ENCODE measurements at regions not wholly inside any gene's neighbourhood (a gene's known extent, or its start where the extent isn't known, plus 50 kb on each side); places are given as distances from the start of the nearest gene placed in this dataset.
"Not testable (repeated sequence)": the region's sequence is repeated elsewhere in the genome, so short reads cannot be mapped to it uniquely, and the experiment has no call there.

- DNase-seq (ENCODE audit: low read depth) = no peak
These were observed 54.7 kb upstream of the NRIP1 start for GRCh38 chr21:15119486-15119885.

GRCh38 chr21:15121097-15121654 is 56.4 kb upstream of the NRIP1 start:
- DNase-seq (ENCODE audit: low read depth) = no peak

- DNase-seq (ENCODE audit: low read depth) = no peak
These were observed 56.9 kb upstream of the NRIP1 start for GRCh38 chr21:15121655-15122120.

- DNase-seq (ENCODE audit: low read depth) = no peak
These were observed 57.4 kb upstream of the NRIP1 start for GRCh38 chr21:15122241-15122640.

- no peak for DNase-seq (ENCODE audit: low read depth)
These were observed 59.9 kb upstream of the NRIP1 start for GRCh38 chr21:15124731-15125130.

GRCh38 chr21:15126948-15127347 is 62.1 kb upstream of the NRIP1 start:
- DNase-seq (ENCODE audit: low read depth) = no peak

- no peak for DNase-seq (ENCODE audit: low read depth)
These were observed 62.6 kb upstream of the NRIP1 start for GRCh38 chr21:15127437-15127836.

GRCh38 chr21:15128267-15128666 is 63.5 kb upstream of the NRIP1 start:
- DNase-seq (ENCODE audit: low read depth) = no peak

GRCh38 chr21:15128714-15129113 is 63.9 kb upstream of the NRIP1 start:
- not testable (repeated sequence) for DNase-seq (ENCODE audit: low read depth)

GRCh38 chr21:15130326-15130725 is 65.5 kb upstream of the NRIP1 start:
- DNase-seq (ENCODE audit: low read depth) = no peak

GRCh38 chr21:15130751-15131150 is 66.0 kb upstream of the NRIP1 start:
- DNase-seq (ENCODE audit: low read depth) = no peak

GRCh38 chr21:15132781-15133180 is 68.0 kb upstream of the NRIP1 start:
- DNase-seq (ENCODE audit: low read depth) = no peak

GRCh38 chr21:15134701-15135470 is 70.1 kb upstream of the NRIP1 start:
- DNase-seq (ENCODE audit: low read depth) = no peak

- no peak for DNase-seq (ENCODE audit: low read depth)
These were observed 71.2 kb upstream of the NRIP1 start for GRCh38 chr21:15135867-15136629.

GRCh38 chr21:15138490-15138889 is 73.7 kb upstream of the NRIP1 start:
- DNase-seq (ENCODE audit: low read depth) = no peak

GRCh38 chr21:15139898-15140297 is 75.1 kb upstream of the NRIP1 start:
- DNase-seq (ENCODE audit: low read depth) = no peak

GRCh38 chr21:15140321-15141019 is 75.7 kb upstream of the NRIP1 start:
- no peak for DNase-seq (ENCODE audit: low read depth)

- no peak for DNase-seq (ENCODE audit: low read depth)
These were observed 76.6 kb upstream of the NRIP1 start for GRCh38 chr21:15141261-15141970.

GRCh38 chr21:15144026-15144425 is 79.2 kb upstream of the NRIP1 start:
- DNase-seq (ENCODE audit: low read depth) = no peak

GRCh38 chr21:15148437-15148836 is 83.6 kb upstream of the NRIP1 start:
- DNase-seq (ENCODE audit: low read depth) = no peak

- no peak for DNase-seq (ENCODE audit: low read depth)
These were observed 84.9 kb upstream of the NRIP1 start for GRCh38 chr21:15149600-15150224.

Measured in RPMI7951 (cell line).